Neuronal stem cell (in vitro differentiated cells): ENCODE measurements at regions not wholly inside any gene's neighbourhood (a gene's known extent, or its start where the extent isn't known, plus 50 kb on each side); places are given as distances from the start of the nearest gene placed in this dataset.

Experiments
- DNase-seq: peaks from one replicate; pipeline ENCODE4 v3.0.0-alpha.2; 2013; ENCODE audit warnings: low spot score
- H2AFZ ChIP-seq: one replicate; pipeline ENCODE4 v1.6.1; 2013; ENCODE audit warnings: mild to moderate bottlenecking, low read length, inconsistent platforms
- H2AK5ac ChIP-seq: 2 replicates; pipeline ENCODE4 v1.6.1; 2013; ENCODE audit warnings: low read depth, mild to moderate bottlenecking, inconsistent platforms, low read length, moderate library complexity, mixed read lengths
- H2BK120ac ChIP-seq: 2 replicates; pipeline ENCODE4 v1.6.1; 2013; ENCODE audit warnings: low read depth, mild to moderate bottlenecking, inconsistent platforms, low read length, moderate library complexity, mixed read lengths
- H2BK12ac ChIP-seq: one replicate; pipeline ENCODE4 v1.6.1; 2013; ENCODE audit warnings: low read length, inconsistent platforms
- H2BK15ac ChIP-seq: 2 replicates; pipeline ENCODE4 v1.6.1; 2013; ENCODE audit warnings: mild to moderate bottlenecking, low read length, inconsistent platforms, mixed read lengths
- H2BK5ac ChIP-seq: one replicate; pipeline ENCODE4 v1.6.1; 2013; ENCODE audit warnings: inconsistent platforms, mild to moderate bottlenecking, low read length, moderate library complexity
- H3K14ac ChIP-seq: one replicate; pipeline ENCODE4 v1.6.1; 2013; ENCODE audit warnings: low read length, inconsistent platforms
- H3K18ac ChIP-seq: 2 replicates; pipeline ENCODE4 v1.6.1; 2013; ENCODE audit warnings: low read length, inconsistent platforms
- H3K23ac ChIP-seq: 2 replicates; pipeline ENCODE4 v1.6.1; 2013; ENCODE audit warnings: low read depth, mild to moderate bottlenecking, mixed read lengths, low read length, inconsistent platforms; ENCODE audit not compliant: poor library complexity
- H3K27ac ChIP-seq: replicated peaks from 3 replicates; pipeline ENCODE4 v1.5.1; 2013; ENCODE audit warnings: low read length, inconsistent platforms
- H3K27me3 ChIP-seq, 3 experiments: 2 replicates each; pipeline ENCODE4 v1.6.1; 2013; ENCODE audit warnings: low read length in 3 of 3, mild to moderate bottlenecking in 2 of 3, inconsistent platforms in 1 of 3, low read depth in 1 of 3, mixed read lengths in 1 of 3, moderate library complexity in 1 of 3; ENCODE audit not compliant: control insufficient read depth in 3 of 3, insufficient read depth in 3 of 3
- H3K36me3 ChIP-seq, 2 donors: replicated peaks in 1 of 2; 2 replicates each; pipeline ENCODE4 v1.6.1; 2013; ENCODE audit warnings: low read length in 2 of 2; ENCODE audit not compliant: control insufficient read depth in 2 of 2, insufficient read depth in 2 of 2
- H3K4ac ChIP-seq: 2 replicates; pipeline ENCODE4 v1.6.1; 2013; ENCODE audit warnings: inconsistent platforms, mild to moderate bottlenecking, low read length, moderate library complexity
- H3K4me1 ChIP-seq, 2 donors: 1 replicate in 1 of 2; 2 replicates in 1 of 2; pipeline ENCODE4 v1.6.1; 2013; ENCODE audit warnings: low read length in 2 of 2, low read depth in 1 of 2; ENCODE audit not compliant: control insufficient read depth in 2 of 2, insufficient read depth in 1 of 2
- H3K4me2 ChIP-seq: one replicate; pipeline ENCODE4 v1.6.1; 2013; ENCODE audit warnings: mild to moderate bottlenecking, low read length, inconsistent platforms; ENCODE audit not compliant: insufficient read depth, poor library complexity, severe bottlenecking
- H3K4me3 ChIP-seq, 2 donors: 2 replicates each; pipeline ENCODE4 v1.5.1; 2013; ENCODE audit warnings: low read length in 2 of 2, mild to moderate bottlenecking in 2 of 2, inconsistent platforms in 1 of 2, moderate library complexity in 1 of 2
- H3K79me1 ChIP-seq: one replicate; pipeline ENCODE4 v1.6.1; 2013; ENCODE audit warnings: low read depth, mild to moderate bottlenecking, inconsistent platforms, low read length, moderate library complexity
- H3K9ac ChIP-seq: one replicate; pipeline ENCODE4 v1.6.1; 2013; ENCODE audit warnings: mild to moderate bottlenecking, low read depth, low read length, inconsistent platforms; ENCODE audit not compliant: poor library complexity
- H3K9me3 ChIP-seq, 2 donors: replicated peaks in 1 of 2; 2 replicates each; pipeline versions ENCODE3 to v1.6.1; 2013; ENCODE audit warnings: low read length in 2 of 2, mild to moderate bottlenecking in 2 of 2, inconsistent platforms in 1 of 2, low read depth in 1 of 2, mixed read lengths in 1 of 2, moderate library complexity in 1 of 2; ENCODE audit not compliant: control insufficient read depth in 2 of 2, insufficient read depth in 1 of 2
- H4K8ac ChIP-seq: one replicate; pipeline ENCODE4 v1.6.1; 2013; ENCODE audit warnings: low read depth, mild to moderate bottlenecking, inconsistent platforms, low read length, moderate library complexity
- H4K91ac ChIP-seq: one replicate; pipeline ENCODE4 v1.6.1; 2013; ENCODE audit warnings: low read length, low read depth, mild to moderate bottlenecking, inconsistent platforms; ENCODE audit not compliant: poor library complexity
- WGBS, 2 donors: extraction: QIAGEN DNeasy Blood & Tissue Kit; methylation state at CpG; one replicate each; pipeline ENCODE4 v1.1.7; 2013; ENCODE audit warnings: missing lambda C conversion rate in 2 of 2, mixed read lengths in 1 of 2; ENCODE audit not compliant: insufficient read length in 2 of 2, insufficient replicate concordance in 1 of 2; ENCODE audit errors: extremely low coverage in 2 of 2; 5-methylcytosine and 5-hydroxymethylcytosine counted together

GRCh38 chr2:128925631-128926030 is 607.0 kb upstream of the HS6ST1 start:
- Histone ChIP-seq H4K8ac (no peak overlapping the region), H2BK5ac (no peak overlapping the region), H3K27me3 (no peaks in the 10 kb centered on the region), H2AK5ac (no peak overlapping the region), H3K79me1 (no peaks in the 10 kb centered on the region), H3K4me1 (no peaks in the 10 kb centered on the region), H3K14ac (no peak overlapping the region), H3K9me3 (no peaks in the 10 kb centered on the region), H3K23ac (no peak overlapping the region), H2AFZ (no peak overlapping the region), H4K91ac (no peak overlapping the region), H2BK15ac (no peak overlapping the region), H3K27ac (no peak overlapping the region), H3K4me3 (no peak overlapping the region), H3K4me2 (no peak overlapping the region), H2BK120ac (no peak overlapping the region), H3K18ac (no peak overlapping the region), H3K4ac (no peak overlapping the region), H2BK12ac (no peak overlapping the region), H3K36me3 (no peaks in the 10 kb centered on the region), H3K9ac (no peak overlapping the region)
- no peak for DNase-seq

- no peak overlapping the region for H3K4ac ChIP-seq
- no peaks in the 10 kb centered on the region for H3K36me3 ChIP-seq
- no peak overlapping the region for H3K9ac ChIP-seq
- no peak overlapping the region for H3K4me2 ChIP-seq
- no peak overlapping the region for H2BK15ac ChIP-seq
- no CpG with 5 or more reads among the region's 1 CpG for WGBS, 2 donors
- H2AK5ac ChIP-seq: no peak overlapping the region
- no peak overlapping the region for H3K14ac ChIP-seq
- H3K18ac ChIP-seq: no peak overlapping the region
- no peak overlapping the region for H2BK5ac ChIP-seq
- no peak overlapping the region for H2AFZ ChIP-seq
- no peak overlapping the region for H4K8ac ChIP-seq
- H3K4me1 ChIP-seq: no peaks in the 10 kb centered on the region
- no peaks in the 10 kb centered on the region for H3K79me1 ChIP-seq
- H3K27ac ChIP-seq: no peak overlapping the region
- H2BK120ac ChIP-seq: no peak overlapping the region
- no peak overlapping the region for H3K23ac ChIP-seq
- DNase-seq: no peak
- H3K9me3 ChIP-seq: no peaks in the 10 kb centered on the region
- H2BK12ac ChIP-seq: no peak overlapping the region
- H4K91ac ChIP-seq: no peak overlapping the region
- H3K4me3 ChIP-seq: no peak overlapping the region
- no peaks in the 10 kb centered on the region for H3K27me3 ChIP-seq
Measured at GRCh38 chr2:128930101-128930500, 611.4 kb upstream of the HS6ST1 start.

- H3K9ac ChIP-seq: no peak overlapping the region
- H3K4me3 ChIP-seq: no peak overlapping the region
- H3K18ac ChIP-seq: no peak overlapping the region
- H3K9me3 ChIP-seq: no peaks in the 10 kb centered on the region
- H3K79me1 ChIP-seq: no peaks in the 10 kb centered on the region
- H2BK5ac ChIP-seq: no peak overlapping the region
- H3K14ac ChIP-seq: no peak overlapping the region
- no peak overlapping the region for H3K4me2 ChIP-seq
- no peaks in the 10 kb centered on the region for H3K27me3 ChIP-seq
- no peak overlapping the region for H4K91ac ChIP-seq
- no peak overlapping the region for H3K23ac ChIP-seq
- no peak overlapping the region for H2BK15ac ChIP-seq
- no peak for DNase-seq
- H3K4me1 ChIP-seq: no peaks in the 10 kb centered on the region
- no peak overlapping the region for H2AK5ac ChIP-seq
- H3K36me3 ChIP-seq: no peaks in the 10 kb centered on the region
- no peak overlapping the region for H3K27ac ChIP-seq
- no peak overlapping the region for H2BK12ac ChIP-seq
- H2AFZ ChIP-seq: no peak overlapping the region
- no peak overlapping the region for H3K4ac ChIP-seq
- H4K8ac ChIP-seq: no peak overlapping the region
- WGBS, 2 donors: 100% methylated on average over 3 to 9 of the region's 12 CpGs
- H2BK120ac ChIP-seq: no peak overlapping the region
Measured at GRCh38 chr2:128940378-128940777, 621.7 kb upstream of the HS6ST1 start.

GRCh38 chr2:128941751-128942150 is 623.1 kb upstream of the HS6ST1 start:
- Histone ChIP-seq H3K4ac (no peak overlapping the region), H2AFZ (no peak overlapping the region), H3K27me3 (no peaks in the 10 kb centered on the region), H3K79me1 (no peaks in the 10 kb centered on the region), H3K4me1 (no peaks in the 10 kb centered on the region), H4K91ac (no peak overlapping the region), H3K23ac (no peak overlapping the region), H3K14ac (no peak overlapping the region), H3K36me3 (no peaks in the 10 kb centered on the region), H3K4me2 (no peak overlapping the region), H2BK12ac (no peak overlapping the region), H2BK120ac (no peak overlapping the region), H2AK5ac (no peak overlapping the region), H3K18ac (no peak overlapping the region), H4K8ac (no peak overlapping the region), H2BK15ac (no peak overlapping the region), H3K4me3 (no peak overlapping the region), H2BK5ac (no peak overlapping the region), H3K9ac (no peak overlapping the region), H3K27ac (no peak overlapping the region), H3K9me3 (no peaks in the 10 kb centered on the region)
- DNase-seq: no peak
- WGBS, 2 donors: no CpG with 5 or more reads among the region's 3 CpGs
